Prostate gland (tissue), 2 donors: ENCODE measurements at regions not wholly inside any gene's neighbourhood (a gene's known extent, or its start where the extent isn't known, plus 50 kb on each side); places are given as distances from the start of the nearest gene placed in this dataset.

Experiments used
- POLR2A ChIP-seq: fragments of 450-650 bp; IDR thresholded peaks from one replicate; pipeline ENCODE4 v1.6.1; 2016; ENCODE audit warnings: antibody characterized with exemption, mild to moderate bottlenecking
- POLR2AphosphoS5 ChIP-seq: sonication (generic); formaldehyde crosslinking; IDR thresholded peaks from one replicate; pipeline ENCODE4 v1.6.1; 2017; ENCODE audit warnings: antibody characterized with exemption
- TF ChIP-seq, protein P1 (sequence below), 4 experiments: fragments of 200-600 bp in 2 of 4; fragments of 450-650 bp in 2 of 4; sonication (generic) in 2 of 4; IDR thresholded peaks; 1 replicate in 3 of 4; 2 replicates in 1 of 4; pipeline ENCODE4 v1.5.1; 2016 to 2019; ENCODE audit warnings: antibody characterized with exemption in 4 of 4, mild to moderate bottlenecking in 2 of 4, moderate library complexity in 2 of 4

DNA sequence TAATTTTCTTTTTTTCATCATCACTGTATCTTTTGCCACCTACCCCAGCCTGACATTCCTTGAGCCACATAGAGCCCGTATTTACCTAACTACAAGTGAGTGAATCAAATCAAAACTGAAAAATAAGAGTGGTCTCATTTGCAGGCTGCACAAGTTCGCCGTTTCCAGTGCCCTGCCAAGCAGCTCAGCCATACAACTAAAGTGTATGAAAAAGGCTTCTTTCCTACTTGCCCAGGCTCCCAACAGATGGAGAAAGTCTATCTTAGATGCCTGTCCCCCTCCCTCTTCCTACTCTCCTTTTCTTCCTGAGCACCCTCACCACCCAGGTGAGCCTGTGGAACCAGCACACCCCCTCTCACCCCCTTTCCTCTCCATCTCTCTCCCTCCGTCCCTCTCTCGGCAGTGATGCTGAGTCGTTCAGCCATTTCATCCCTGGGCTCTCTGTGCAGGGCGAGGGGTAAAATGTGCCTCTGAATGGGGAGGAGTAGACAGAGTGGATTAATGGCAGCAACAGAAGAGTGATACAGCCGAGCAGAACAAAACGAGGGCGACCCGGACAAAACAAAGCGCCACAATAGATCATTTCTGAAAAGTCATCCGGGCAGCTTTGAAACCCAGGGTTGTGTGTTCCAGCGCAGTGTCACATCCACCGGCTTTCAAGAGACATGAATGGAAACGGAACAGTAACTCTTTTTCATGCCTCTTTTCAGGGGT is 65.0 kb upstream of the POU3F3 start:
- TF ChIP-seq, protein P1, sequence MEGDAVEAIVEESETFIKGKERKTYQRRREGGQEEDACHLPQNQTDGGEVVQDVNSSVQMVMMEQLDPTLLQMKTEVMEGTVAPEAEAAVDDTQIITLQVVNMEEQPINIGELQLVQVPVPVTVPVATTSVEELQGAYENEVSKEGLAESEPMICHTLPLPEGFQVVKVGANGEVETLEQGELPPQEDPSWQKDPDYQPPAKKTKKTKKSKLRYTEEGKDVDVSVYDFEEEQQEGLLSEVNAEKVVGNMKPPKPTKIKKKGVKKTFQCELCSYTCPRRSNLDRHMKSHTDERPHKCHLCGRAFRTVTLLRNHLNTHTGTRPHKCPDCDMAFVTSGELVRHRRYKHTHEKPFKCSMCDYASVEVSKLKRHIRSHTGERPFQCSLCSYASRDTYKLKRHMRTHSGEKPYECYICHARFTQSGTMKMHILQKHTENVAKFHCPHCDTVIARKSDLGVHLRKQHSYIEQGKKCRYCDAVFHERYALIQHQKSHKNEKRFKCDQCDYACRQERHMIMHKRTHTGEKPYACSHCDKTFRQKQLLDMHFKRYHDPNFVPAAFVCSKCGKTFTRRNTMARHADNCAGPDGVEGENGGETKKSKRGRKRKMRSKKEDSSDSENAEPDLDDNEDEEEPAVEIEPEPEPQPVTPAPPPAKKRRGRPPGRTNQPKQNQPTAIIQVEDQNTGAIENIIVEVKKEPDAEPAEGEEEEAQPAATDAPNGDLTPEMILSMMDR (IDR thresholded peaks at IDR 0.05), result no peak
- no peak for TF ChIP-seq POLR2AphosphoS5
- no peak for TF ChIP-seq POLR2A
